ENCODE measurements at regions not wholly inside any gene's neighbourhood (a gene's known extent, or its start where the extent isn't known, plus 50 kb on each side); places are given as distances from the start of the nearest gene placed in this dataset.

DNA sequence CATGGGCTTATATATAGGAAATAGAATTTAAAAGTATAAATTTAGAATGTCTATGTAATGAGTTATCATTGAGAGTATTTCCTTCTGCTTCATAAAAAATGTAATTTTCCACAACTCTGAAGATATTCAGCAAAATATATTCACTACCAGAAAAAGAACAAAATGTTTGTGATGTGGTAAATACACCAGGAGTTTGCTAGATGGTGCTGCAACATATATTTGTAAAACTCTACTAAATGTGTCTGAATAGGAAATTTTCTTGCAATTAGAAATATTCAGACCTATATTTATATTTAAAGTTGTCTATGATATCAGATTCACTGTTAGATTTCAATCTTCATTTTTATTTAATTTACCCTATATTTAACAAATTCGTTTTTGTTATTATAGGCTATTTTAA lies 201.1 kb downstream of the PPP1R3A start:
- DNase-seq, result no peak
- intact Hi-C loops (cut with DNase I), result no loop called here
- TF ChIP-seq, protein P1, sequence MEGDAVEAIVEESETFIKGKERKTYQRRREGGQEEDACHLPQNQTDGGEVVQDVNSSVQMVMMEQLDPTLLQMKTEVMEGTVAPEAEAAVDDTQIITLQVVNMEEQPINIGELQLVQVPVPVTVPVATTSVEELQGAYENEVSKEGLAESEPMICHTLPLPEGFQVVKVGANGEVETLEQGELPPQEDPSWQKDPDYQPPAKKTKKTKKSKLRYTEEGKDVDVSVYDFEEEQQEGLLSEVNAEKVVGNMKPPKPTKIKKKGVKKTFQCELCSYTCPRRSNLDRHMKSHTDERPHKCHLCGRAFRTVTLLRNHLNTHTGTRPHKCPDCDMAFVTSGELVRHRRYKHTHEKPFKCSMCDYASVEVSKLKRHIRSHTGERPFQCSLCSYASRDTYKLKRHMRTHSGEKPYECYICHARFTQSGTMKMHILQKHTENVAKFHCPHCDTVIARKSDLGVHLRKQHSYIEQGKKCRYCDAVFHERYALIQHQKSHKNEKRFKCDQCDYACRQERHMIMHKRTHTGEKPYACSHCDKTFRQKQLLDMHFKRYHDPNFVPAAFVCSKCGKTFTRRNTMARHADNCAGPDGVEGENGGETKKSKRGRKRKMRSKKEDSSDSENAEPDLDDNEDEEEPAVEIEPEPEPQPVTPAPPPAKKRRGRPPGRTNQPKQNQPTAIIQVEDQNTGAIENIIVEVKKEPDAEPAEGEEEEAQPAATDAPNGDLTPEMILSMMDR (IDR thresholded peaks at IDR 0.05), result no peak
- TF ChIP-seq POLR2A (IDR thresholded peaks at IDR 0.05), result no peak
- no peaks in the 10 kb centered on the region for H3K4me1 ChIP-seq
- no peak overlapping the region for H3K27ac ChIP-seq
- H3K4me3 ChIP-seq (replicated peaks in 1 of 3), result no peak overlapping the region
- H3K9me3 ChIP-seq, result no peaks in the 10 kb centered on the region
- H3K27me3 ChIP-seq, result no peaks in the 10 kb centered on the region
- H3K36me3 ChIP-seq, result no peaks in the 10 kb centered on the region
- 75 to 79% methylated on average over 1 of the region's 1 CpG for WGBS, 2 donors

DNA sequence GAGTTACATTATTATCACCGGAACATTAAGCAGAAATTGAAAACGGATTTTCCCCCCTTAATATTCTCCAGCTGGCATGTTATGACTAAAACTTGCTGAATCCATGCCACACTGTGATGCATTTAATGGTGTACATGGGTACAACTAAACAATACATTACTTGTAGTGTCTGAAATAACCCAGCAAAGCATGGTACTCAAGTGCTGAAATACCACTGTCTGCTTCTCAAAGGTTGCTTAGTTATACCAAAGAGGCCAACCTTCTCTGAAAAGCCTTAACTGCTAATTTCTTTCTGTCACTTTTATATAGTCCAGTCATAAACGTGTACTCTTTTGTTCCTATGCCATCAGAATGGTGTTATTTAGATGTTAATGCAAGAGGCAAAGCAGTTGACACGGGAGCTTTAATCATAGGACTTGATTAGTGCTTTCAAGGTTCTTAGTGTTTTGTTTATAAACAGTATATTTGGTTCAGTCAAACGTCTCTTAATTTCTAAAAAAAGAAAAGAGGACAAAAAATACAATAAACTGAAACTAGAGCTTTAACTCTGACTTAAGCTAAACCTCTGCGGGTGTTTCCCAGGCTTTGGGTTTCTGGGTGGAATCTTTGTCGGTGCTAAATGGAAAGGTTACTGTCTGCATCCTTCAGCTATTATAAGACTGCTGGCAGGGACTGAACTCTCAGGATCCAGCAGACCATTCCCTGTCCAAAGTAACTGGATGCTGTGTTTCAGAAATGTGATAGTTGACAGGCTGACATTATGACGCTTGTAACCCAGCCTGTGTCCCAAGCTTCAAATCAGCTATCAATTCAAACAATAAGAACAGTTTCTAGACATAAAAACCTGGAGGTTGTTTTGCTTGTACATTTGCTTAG lies 202.6 kb downstream of the PPP1R3A start:
- Histone ChIP-seq H3K27me3 (no peaks in the 10 kb centered on the region), H3K36me3 (no peaks in the 10 kb centered on the region), H3K27ac (no peak overlapping the region), H3K4me3 (replicated peaks in 1 of 3) (no peak overlapping the region), H3K4me1 (no peaks in the 10 kb centered on the region), H3K9me3 (no peaks in the 10 kb centered on the region)
- no peak for TF ChIP-seq POLR2A (IDR thresholded peaks at IDR 0.05)
- TF ChIP-seq, protein P1 (IDR thresholded peaks at IDR 0.05), result no peak
- DNase-seq, result no peak
- intact Hi-C loops (cut with DNase I), result no loop called here
- WGBS, 2 donors, result 58 to 66% methylated on average over 8 of the region's 8 CpGs

DNA sequence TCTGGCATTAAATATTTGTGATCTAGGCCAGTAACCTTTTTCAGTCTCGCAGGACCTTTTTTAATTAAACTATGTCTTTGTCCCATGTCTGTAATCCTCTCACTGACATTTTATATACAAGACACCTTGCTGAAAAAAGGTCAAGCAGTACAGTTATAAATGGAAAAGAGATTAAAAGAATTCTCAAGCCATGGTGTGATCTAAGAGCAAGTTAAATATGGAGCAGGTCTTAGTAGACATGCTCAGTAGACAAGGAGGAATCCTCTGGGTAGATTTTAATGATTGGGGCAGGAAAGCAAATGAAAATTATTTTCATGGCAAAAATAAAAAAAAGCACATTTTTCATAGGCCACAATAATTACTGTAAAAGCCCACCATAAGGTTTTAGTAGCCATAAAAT lies 203.5 kb downstream of the PPP1R3A start:
- DNase-seq, result no peak
- no peaks in the 10 kb centered on the region for H3K9me3 ChIP-seq
- H3K36me3 ChIP-seq, result no peaks in the 10 kb centered on the region
- TF ChIP-seq POLR2A (IDR thresholded peaks at IDR 0.05), result no peak
- TF ChIP-seq, protein P1 (IDR thresholded peaks at IDR 0.05), result no peak
- no peaks in the 10 kb centered on the region for H3K27me3 ChIP-seq
- H3K4me1 ChIP-seq, result no peaks in the 10 kb centered on the region
- intact Hi-C loops (cut with DNase I), result no loop called here
- WGBS, 2 donors, result 0 to 51% methylated on average over 1 of the region's 1 CpG
- no peak overlapping the region for H3K27ac ChIP-seq
- no peak overlapping the region for H3K4me3 ChIP-seq (replicated peaks in 1 of 3)

DNA sequence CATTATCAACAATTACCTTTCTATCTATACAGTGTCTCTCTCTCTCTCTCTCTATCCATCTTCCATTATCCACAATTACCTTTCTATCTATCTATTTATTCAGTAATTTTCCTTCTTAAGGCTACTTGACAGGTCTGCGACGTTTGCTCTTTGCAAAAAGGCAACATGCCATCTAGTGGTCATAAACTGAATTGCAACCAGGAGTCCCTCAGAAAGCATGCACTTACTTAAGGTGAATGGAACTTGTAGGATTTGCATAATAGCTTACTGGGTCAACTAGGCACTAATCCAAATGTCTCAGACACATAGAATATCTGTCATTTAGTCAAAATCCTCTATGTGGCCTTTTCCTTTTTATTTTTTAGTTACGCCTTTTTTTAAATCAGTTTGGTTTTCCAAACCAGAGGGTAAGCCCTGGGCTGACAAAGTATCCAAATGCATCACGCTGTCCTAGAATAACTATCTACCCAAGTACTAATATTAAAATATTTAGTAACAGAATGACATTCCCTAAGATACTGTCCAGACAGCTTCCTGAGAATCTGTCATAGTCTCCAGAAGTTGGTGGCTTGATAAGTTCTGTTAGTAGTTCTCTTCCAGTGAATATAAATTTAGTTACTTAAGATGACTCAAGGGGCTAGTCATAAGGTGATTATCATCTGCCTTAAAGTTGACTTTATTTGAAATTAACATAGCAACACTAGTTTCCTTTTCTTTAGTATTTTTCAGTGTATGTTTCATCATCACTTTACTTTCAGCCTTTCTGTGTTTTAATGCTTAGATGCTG lies 208.3 kb downstream of the PPP1R3A start:
- DNase-seq, result peak; percentile 19
- WGBS, 2 donors, result 43 to 45% methylated on average over 4 of the region's 4 CpGs
- no peak overlapping the region for H3K27ac ChIP-seq
- H3K4me1 ChIP-seq, result no peaks in the 10 kb centered on the region
- intact Hi-C loops (cut with DNase I), result no loop called here
- H3K9me3 ChIP-seq, result no peaks in the 10 kb centered on the region
- H3K36me3 ChIP-seq, result no peaks in the 10 kb centered on the region
- H3K27me3 ChIP-seq, result no peaks in the 10 kb centered on the region
- H3K4me3 ChIP-seq (replicated peaks in 1 of 3), result no peak overlapping the region
- TF ChIP-seq POLR2A (IDR thresholded peaks at IDR 0.05), result no peak
- TF ChIP-seq, protein P1 (IDR thresholded peaks at IDR 0.05), result peak; percentile 55 to 94 (median 78)

DNA sequence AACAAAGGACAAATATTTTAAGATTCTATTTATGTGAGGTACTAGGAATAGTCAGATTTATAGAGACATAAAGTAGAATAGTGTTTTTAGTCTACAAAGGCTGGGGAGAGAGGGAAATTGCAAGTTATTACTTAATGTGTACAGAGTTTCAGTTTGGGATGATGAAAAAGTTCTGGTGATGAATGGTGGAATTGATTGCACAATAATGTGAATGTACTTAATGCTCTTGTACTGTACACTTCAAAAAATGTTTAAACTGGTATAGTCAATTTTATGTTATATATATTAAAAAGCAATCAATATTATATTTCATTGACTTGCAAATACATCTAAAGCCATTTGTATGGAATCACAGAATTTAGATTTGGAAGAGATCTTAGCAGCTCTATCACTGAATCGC lies 213.4 kb downstream of the PPP1R3A start:
- no peaks in the 10 kb centered on the region for H3K9me3 ChIP-seq
- H3K27me3 ChIP-seq, result no peaks in the 10 kb centered on the region
- intact Hi-C loops (cut with DNase I), result no loop called here
- no peak overlapping the region for H3K4me3 ChIP-seq (replicated peaks in 1 of 3)
- TF ChIP-seq, protein P1 (IDR thresholded peaks at IDR 0.05), result no peak
- TF ChIP-seq POLR2A (IDR thresholded peaks at IDR 0.05), result no peak
- H3K4me1 ChIP-seq, result no peaks in the 10 kb centered on the region
- WGBS, 2 donors, result 90 to 91% methylated on average over 1 of the region's 1 CpG
- no peak for DNase-seq
- no peaks in the 10 kb centered on the region for H3K36me3 ChIP-seq
- no peak overlapping the region for H3K27ac ChIP-seq

Data from thyroid gland (tissue), 4 donors.